SK-N-SH (cell line): ENCODE measurements at regions not wholly inside any gene's neighbourhood (a gene's known extent, or its start where the extent isn't known, plus 50 kb on each side); places are given as distances from the start of the nearest gene placed in this dataset.

Experiments
- CTCF ChIP-seq: fragments of 200-600 bp; sonication (generic); IDR thresholded peaks from 2 replicates; pipeline ENCODE4 v1.6.1; 2017; ENCODE audit warnings: antibody characterized with exemption, mild to moderate bottlenecking, moderate library complexity
- EZH2phosphoT487 ChIP-seq: fragments of 200-600 bp; sonication (generic); IDR thresholded peaks from 2 replicates; pipeline ENCODE4 v1.6.1; 2017; ENCODE audit warnings: low read depth, mixed run types, mild to moderate bottlenecking, antibody characterized with exemption, moderate library complexity, borderline replicate concordance
- GABPA ChIP-seq: IDR thresholded peaks from 2 replicates; pipeline ENCODE4 v1.4.0; 2012; ENCODE audit warnings: low read depth, mild to moderate bottlenecking
- MAX ChIP-seq: IDR thresholded peaks from 2 replicates; pipeline ENCODE4 v1.4.0; 2012; ENCODE audit warnings: low read depth
- PBX3 ChIP-seq: IDR thresholded peaks from 2 replicates; pipeline ENCODE4; 2012
- POLR2AphosphoS5 ChIP-seq: IDR thresholded peaks from 2 replicates; pipeline ENCODE4 v1.6.1; 2012; ENCODE audit warnings: low read depth, low read length
- RXRA ChIP-seq: IDR thresholded peaks from 2 replicates; pipeline ENCODE4 v1.4.0; 2012; ENCODE audit warnings: low read depth, mild to moderate bottlenecking, borderline replicate concordance
- USF1 ChIP-seq: IDR thresholded peaks from 2 replicates; pipeline ENCODE4 v1.4.0; 2012; ENCODE audit warnings: low read depth, borderline replicate concordance

- no peak for TF ChIP-seq CTCF
- no peak for TF ChIP-seq RXRA
- no peak for TF ChIP-seq PBX3
- TF ChIP-seq GABPA: no peak
- no peak for TF ChIP-seq POLR2AphosphoS5
- no peak for TF ChIP-seq USF1
- no peak for TF ChIP-seq EZH2phosphoT487
- TF ChIP-seq MAX: no peak
Observed at GRCh38 chr1:193960040-193960439, 773.6 kb upstream of the B3GALT2 start.
